ENCODE measurements at regions not wholly inside any gene's neighbourhood (a gene's known extent, or its start where the extent isn't known, plus 50 kb on each side); places are given as distances from the start of the nearest gene placed in this dataset.
"Not testable (repeated sequence)": the region's sequence is repeated elsewhere in the genome, so short reads cannot be mapped to it uniquely, and the experiment has no call there.

DNA sequence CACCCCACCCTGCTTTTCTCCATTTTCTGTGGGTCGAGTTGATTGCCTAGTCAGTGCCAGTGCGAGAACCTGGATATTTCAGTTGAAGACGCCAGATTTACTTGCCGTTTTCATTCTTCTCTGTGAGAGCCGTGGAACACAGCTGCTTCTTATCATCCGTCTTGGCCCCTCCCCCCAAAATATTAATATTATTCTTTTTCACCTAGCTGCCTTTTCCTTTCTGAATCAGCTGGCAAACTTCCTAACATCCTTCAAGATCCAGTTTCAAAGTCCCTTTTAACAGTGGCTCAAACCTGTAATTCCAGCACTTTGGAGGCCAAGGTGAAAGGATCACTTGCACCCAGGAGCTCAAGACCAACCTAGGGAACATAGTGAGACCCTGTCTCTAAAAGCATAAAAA is 117.1 kb upstream of the RASA1 start:
- DNase-seq: no peak

GRCh38 chr5:87151547-87151946 is 116.1 kb upstream of the RASA1 start:
- no peak for DNase-seq

DNA sequence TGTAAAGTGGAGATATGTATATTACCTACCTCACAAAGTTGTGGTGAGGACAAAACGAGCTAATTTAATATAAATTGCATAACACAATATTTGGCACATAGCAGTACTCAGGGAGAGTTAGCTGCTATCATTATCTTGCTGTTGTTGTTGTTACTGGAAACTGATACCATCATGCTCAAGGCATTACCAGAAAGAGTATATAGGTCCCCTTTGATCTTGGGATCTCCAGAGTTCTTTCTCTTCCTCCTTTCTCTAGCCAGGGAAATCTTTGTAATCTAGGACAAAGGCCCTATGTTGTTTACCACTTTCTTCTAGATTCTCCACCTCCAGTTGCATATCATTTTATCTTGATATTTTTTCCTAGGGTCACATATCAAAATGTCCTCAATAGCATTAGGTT is 114.8 kb upstream of the RASA1 start:
- no peak for DNase-seq

DNA sequence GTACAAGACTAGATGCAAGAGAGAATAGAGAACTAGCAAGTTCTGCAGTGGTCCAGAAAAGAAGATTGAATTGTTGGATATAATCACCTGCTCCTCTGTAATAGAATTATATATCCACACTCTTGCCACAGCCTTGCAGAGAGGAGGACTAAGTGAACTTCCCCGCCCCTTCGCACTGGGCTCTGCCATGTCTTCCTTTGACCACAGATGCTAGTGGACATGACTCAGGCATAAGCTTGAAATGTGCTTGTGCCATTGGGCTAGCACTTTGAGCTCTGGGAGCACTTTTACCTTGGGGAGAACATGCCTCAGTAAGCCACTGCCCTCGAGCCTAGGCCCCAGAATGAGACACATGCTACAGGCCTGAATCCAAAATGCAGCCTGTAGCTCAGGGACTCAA is 113.5 kb upstream of the RASA1 start:
- no peak for DNase-seq

DNA sequence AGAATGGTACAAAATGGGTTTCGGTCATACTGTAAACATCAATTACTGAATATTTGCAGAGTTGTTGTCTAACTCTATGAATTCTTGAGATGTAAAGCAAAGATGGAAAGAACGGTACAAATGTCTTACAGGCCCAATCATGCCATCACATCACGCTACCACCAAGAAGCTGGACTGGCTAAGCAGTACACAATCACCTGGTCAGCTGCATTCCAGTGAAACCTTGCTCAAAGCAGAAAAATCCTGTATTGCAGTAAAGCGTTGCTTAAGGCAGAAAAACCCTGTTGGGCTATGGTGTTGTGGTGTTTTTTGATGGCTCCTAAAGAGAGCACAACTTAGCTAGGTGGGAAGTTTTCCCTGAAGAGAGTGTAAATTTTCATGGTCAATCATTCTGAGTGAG is 112.6 kb upstream of the RASA1 start:
- DNase-seq: no peak

- no peak for DNase-seq
These were observed 111.1 kb upstream of the RASA1 start for GRCh38 chr5:87156631-87157030.

- no peak for DNase-seq
These were observed 103.3 kb upstream of the RASA1 start for GRCh38 chr5:87164409-87164808.

- DNase-seq: no peak
These were observed 98.2 kb upstream of the RASA1 start for GRCh38 chr5:87169300-87169991.

DNA sequence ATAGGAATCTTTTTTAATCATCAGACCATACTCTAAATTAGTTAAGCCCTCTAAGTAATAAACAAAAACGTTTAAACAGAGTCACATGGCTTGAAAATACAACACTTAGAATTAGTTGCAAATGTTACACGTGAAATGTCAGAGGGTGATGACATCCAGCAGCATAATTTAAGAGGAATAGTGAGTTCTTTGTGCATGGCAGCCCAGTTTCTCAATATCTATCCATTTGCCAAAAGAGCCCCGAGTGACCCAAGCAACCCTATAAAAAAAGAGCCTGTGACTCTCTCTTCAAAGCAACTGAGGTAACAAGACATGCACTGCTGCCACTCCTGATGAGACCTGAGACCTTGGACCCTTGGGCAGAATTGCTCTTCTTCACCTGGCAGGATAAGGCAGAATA is 96.9 kb upstream of the RASA1 start:
- no peak for DNase-seq

GRCh38 chr5:87182649-87183048 is 85.0 kb upstream of the RASA1 start:
- DNase-seq: no peak

DNA sequence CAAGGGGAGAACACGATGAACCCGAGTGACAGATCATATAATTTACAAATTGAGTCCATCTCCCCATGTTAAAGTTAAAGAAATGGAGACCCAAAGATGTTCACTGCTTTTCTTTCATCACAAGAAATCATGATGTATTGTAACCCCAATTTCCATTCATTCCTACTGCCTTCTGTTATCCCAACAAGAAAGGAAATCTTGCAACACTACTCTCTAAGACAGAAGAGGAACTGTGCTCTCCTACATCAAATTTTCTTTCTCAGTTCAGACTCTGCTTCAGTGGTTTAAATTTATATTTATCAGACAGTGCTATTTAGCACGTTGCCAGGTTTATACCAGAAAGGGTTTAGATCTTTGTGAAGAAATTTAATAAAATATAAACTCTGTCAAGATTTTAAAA is 83.8 kb upstream of the RASA1 start:
- no peak for DNase-seq

- DNase-seq: no peak
These were observed 83.1 kb upstream of the RASA1 start for GRCh38 chr5:87184605-87185004.

DNA sequence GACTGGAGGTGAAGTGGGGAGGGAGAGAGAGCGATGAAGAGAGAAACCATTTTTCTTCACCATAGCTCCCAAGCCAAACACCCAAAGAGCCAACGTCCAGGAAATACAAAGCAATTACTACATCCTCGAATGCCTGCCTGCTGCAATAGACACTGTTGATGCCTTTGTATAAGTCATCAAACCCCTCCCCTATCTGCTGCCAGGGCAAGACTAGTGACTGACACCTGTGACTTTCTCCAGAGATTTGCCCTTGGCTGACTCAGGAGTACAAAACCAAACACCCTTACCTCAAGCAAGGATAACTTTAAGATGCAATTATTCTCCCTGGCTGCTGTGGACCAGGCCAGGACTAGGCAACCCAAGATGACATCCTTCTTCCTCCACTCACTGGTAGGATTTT is 81.8 kb upstream of the RASA1 start:
- no peak for DNase-seq

- no peak for DNase-seq
These were observed 79.3 kb upstream of the RASA1 start for GRCh38 chr5:87188391-87188790.

GRCh38 chr5:87190041-87190440 is 77.6 kb upstream of the RASA1 start:
- DNase-seq: no peak

DNA sequence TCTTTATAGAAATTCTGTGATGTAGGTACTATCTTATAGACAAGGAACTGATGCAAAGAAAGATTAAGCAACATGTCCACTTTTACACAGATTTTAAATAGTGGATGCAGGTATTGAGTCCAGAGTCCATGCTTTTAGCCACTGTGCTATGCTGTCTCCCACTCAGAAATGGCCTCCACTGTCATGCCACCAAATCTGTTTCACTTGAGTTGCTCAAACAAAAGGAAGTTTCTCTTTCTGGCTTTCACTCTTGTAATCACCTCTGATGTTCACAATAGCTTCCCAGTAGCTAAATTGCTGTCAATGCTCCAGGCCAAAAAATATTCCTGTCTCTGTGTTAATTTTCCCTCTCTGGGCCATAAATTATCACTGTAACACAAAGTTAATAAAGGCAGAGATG is 77.0 kb upstream of the RASA1 start:
- no peak for DNase-seq

DNA sequence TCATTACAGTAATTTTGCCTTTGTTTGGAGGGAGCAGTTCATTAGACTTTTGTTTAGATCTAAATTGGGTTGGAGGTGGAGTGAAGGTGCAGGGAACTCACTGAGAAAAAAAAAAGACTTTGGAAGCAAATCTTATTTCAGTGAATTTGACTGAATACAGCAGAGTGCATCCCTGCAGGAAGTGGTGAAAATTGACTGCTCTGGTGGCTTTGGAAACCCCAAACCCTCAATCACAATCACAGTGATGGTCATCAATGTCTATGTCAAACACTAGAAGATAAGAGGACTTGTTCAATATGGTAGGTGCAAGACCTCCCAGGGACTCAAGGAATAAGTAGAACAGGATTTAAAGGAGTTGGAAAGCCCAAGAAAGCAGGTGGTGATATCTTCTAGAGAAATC is 76.0 kb upstream of the RASA1 start:
- no peak for DNase-seq

DNA sequence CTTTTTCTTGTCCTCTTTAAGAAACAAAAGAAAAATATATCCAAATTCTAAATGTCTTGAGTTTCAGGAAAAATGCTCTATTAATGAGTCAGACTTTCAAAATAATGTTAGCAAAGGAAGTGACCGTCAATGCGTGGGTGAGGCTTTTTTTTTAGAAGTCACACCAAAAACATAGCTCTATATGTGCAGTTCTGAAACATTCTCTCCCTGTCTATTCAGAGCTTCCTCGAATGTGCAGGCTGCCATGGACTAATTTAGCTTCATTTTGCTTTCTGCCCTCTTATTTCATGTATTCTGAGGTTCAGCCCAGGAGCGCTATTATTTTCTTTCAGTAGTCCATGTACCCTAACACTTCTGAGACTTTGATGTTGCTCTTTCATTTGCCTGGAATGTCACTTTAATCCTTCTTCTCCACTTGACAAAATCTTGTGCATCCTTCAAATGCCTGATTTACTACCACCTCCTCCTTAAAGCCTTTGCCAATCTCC is 72.5 kb upstream of the RASA1 start:
- no peak for DNase-seq

DNA sequence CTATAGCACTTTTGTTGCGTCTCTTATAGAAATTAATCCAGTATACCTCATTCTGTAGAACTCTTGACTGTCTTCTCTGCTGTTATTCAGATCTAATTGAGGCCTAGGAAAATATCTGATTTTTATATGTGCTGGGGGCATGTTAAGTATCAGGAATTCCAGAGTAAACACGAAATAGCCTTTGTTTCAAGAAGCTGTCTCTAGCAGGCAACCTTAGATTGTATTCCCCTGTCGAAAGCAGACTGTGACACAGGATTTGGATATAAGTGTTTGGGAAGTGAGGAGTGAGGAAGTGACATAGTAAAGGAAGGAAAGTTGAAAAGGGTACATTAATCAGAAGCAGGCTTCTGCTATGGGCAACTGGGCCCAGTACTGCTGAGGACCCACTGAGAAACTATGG is 72.1 kb upstream of the RASA1 start:
- DNase-seq: no peak

DNA sequence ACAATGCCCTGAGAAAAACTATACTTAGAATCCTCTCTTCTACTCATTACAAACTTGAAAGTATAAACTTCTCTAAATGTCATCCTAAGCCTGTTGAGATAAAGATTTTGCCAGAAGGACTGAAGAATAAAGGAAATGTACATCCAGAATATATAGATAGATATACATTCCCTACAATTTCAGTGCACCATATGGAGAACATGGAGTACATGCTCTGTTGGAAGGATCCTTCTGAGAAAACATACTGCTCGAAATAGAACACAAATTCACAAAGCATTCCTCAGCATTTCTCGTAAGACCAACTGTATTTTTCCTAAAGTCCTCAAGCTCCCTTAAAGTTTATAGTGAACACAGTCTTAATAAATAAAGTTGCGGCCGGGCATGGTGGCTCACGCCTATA is 69.7 kb upstream of the RASA1 start:
- no peak for DNase-seq

DNA sequence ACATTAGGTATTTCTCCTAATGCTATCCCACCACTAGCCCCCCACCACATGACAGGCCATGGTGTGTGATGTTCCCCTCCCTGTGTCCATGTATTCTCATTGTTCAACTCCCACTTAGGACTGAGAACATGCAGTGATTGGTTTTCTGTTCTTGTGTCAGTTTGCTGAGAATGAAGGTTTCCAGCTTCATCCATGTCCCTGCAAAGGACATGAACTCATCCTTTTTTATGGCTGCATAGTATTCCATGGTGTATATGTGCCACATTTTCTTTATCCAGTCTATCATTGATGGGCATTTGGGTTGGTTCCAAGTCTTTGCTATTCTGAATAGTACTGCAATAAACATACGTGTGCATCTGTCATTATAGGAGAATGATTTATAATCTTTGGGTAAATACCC is 68.4 kb upstream of the RASA1 start:
- DNase-seq: not testable (repeated sequence)

DNA sequence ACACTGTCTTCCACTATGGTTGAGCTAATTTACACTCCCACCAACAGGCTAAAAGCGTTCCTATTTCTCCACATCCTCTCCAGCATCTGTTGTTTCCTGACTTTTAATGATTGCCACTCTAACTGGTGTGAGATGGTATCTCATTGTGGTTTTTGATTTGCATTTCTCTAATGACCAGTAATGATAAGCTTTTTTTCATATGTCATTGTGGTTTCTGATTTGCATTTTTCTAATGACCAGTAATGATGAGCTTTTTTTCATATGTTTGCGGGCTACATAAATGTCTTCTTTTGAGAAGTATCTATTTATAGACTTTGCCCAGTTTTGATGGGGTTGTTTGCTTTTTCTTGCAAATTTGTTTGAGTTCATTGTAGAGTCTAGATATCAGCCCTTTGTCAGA is 68.0 kb upstream of the RASA1 start:
- not testable (repeated sequence) for DNase-seq

GRCh38 chr5:87210076-87210475 is 57.6 kb upstream of the RASA1 start:
- DNase-seq: no peak

- DNase-seq: no peak
These were observed 56.9 kb upstream of the RASA1 start for GRCh38 chr5:87210743-87211142.

- no peak for DNase-seq
These were observed 56.0 kb upstream of the RASA1 start for GRCh38 chr5:87211676-87212075.

GRCh38 chr5:87212183-87212582 is 55.5 kb upstream of the RASA1 start:
- DNase-seq: not testable (repeated sequence)
